GM23338 (cell line): ENCODE measurements at regions not wholly inside any gene's neighbourhood (a gene's known extent, or its start where the extent isn't known, plus 50 kb on each side); places are given as distances from the start of the nearest gene placed in this dataset.

Experiments used
- ATAC-seq: fragments of 200-7000 bp; cut with Tn5 transposase; 3 replicates; pipeline ENCODE4 v1.9.1; 2020
- DNase-seq: peaks from one replicate; pipeline ENCODE4 v3.0.0-alpha.2; 2015; ENCODE audit warnings: low spot score
- H2AFZ ChIP-seq: fragments of 200-600 bp; sonication (generic); 2 replicates; pipeline ENCODE4 v1.8.0; 2016; ENCODE audit warnings: antibody characterized with exemption, mild to moderate bottlenecking, moderate library complexity
- H3F3A ChIP-seq: fragments of 200-600 bp; sonication (generic); replicated peaks from 2 replicates; pipeline ENCODE4 v1.8.0; 2017; ENCODE audit warnings: antibody characterized with exemption, mixed run types, low read depth
- H3K27ac ChIP-seq: fragments of 200-600 bp; sonication (generic); 2 replicates; pipeline ENCODE4 v1.6.1; 2016; ENCODE audit warnings: low read depth
- H3K27me3 ChIP-seq: fragments of 200-600 bp; sonication (generic); 2 replicates; pipeline ENCODE4 v1.8.0; 2016; ENCODE audit warnings: mild to moderate bottlenecking, mixed run types, moderate library complexity; ENCODE audit not compliant: insufficient read depth
- H3K36me3 ChIP-seq: fragments of 200-600 bp; sonication (generic); 2 replicates; pipeline ENCODE4 v1.8.0; 2016; ENCODE audit warnings: mild to moderate bottlenecking; ENCODE audit not compliant: insufficient read depth
- H3K4me1 ChIP-seq: fragments of 200-600 bp; sonication (generic); 2 replicates; pipeline ENCODE4 v1.8.0; 2016; ENCODE audit warnings: mild to moderate bottlenecking, moderate library complexity; ENCODE audit not compliant: insufficient read depth
- H3K4me2 ChIP-seq: fragments of 200-600 bp; sonication (generic); 2 replicates; pipeline ENCODE4 v1.7.1; 2017; ENCODE audit warnings: mixed run types
- H3K4me3 ChIP-seq: fragments of 200-600 bp; sonication (generic); 2 replicates; pipeline ENCODE4 v1.6.1; 2016; ENCODE audit warnings: mixed run types
- H3K79me2 ChIP-seq: fragments of 200-600 bp; sonication (generic); replicated peaks from 2 replicates; pipeline ENCODE4 v1.8.0; 2017; ENCODE audit warnings: mild to moderate bottlenecking; ENCODE audit not compliant: insufficient read depth
- H3K9me2 ChIP-seq: fragments of 200-600 bp; sonication (generic); 2 replicates; pipeline ENCODE4 v1.8.0; 2017; ENCODE audit not compliant: insufficient read depth
- H4K20me1 ChIP-seq: fragments of 200-600 bp; sonication (generic); replicated peaks from 2 replicates; pipeline ENCODE4 v1.8.0; 2017; ENCODE audit warnings: mild to moderate bottlenecking; ENCODE audit not compliant: insufficient read depth
- H3K27ac Mint-ChIP-seq: 2 replicates; pipeline ENCODE4 v1.8.0; 2020; ENCODE audit warnings: inconsistent platforms, mild to moderate bottlenecking, moderate library complexity, mixed read lengths
- H3K27me3 Mint-ChIP-seq: 3 replicates; pipeline ENCODE4 v1.8.0; 2022; ENCODE audit warnings: low read depth, mild to moderate bottlenecking, moderate library complexity, mixed read lengths, inconsistent platforms; ENCODE audit not compliant: insufficient read depth, poor library complexity
- H3K36me3 Mint-ChIP-seq: 3 replicates; pipeline ENCODE4 v1.8.0; 2021; ENCODE audit warnings: low read depth, mild to moderate bottlenecking, inconsistent platforms, moderate library complexity, mixed read lengths
- H3K4me1 Mint-ChIP-seq: 3 replicates; pipeline ENCODE4 v1.8.0; 2020; ENCODE audit warnings: mild to moderate bottlenecking, inconsistent platforms, mixed read lengths
- H3K4me3 Mint-ChIP-seq: 3 replicates; pipeline ENCODE4 v1.8.0; 2021; ENCODE audit warnings: moderate library complexity, mild to moderate bottlenecking, inconsistent platforms, mixed read lengths
- H3K9me3 Mint-ChIP-seq: 3 replicates; pipeline ENCODE4 v1.8.0; 2020; ENCODE audit warnings: moderate library complexity, mild to moderate bottlenecking, inconsistent platforms, mixed read lengths
- ETS1 ChIP-seq: IDR thresholded peaks from 2 replicates; pipeline ENCODE4 v1.6.1; 2016; ENCODE audit warnings: antibody characterized with exemption
- EZH2phosphoT487 ChIP-seq: fragments of 200-600 bp; sonication (generic); IDR thresholded peaks from one replicate; pipeline ENCODE4 v1.8.1; 2018; ENCODE audit warnings: antibody characterized with exemption; ENCODE audit not compliant: unreplicated experiment
- POLR2AphosphoS5 ChIP-seq: IDR thresholded peaks from 2 replicates; pipeline ENCODE4 v1.6.1; 2016; ENCODE audit warnings: antibody characterized with exemption, low read depth
- REST ChIP-seq: IDR thresholded peaks from one replicate; pipeline ENCODE4 v1.6.1; 2018; ENCODE audit warnings: antibody characterized with exemption; ENCODE audit not compliant: unreplicated experiment

GRCh38 chr10:4663162-4663992 lies 162.6 kb upstream of the AKR1E2 start:
- Histone ChIP-seq H3K79me2 (no peaks in the 10 kb centered on the region), H2AFZ (peak overlapping the region; percentile 13; the same call in 1 of the 2 replicates), H3K4me1 (no peaks in the 10 kb centered on the region), H3K9me2 (no peaks in the 10 kb centered on the region), H3K27me3 (no peaks in the 10 kb centered on the region), H3F3A (no peaks in the 10 kb centered on the region), H4K20me1 (no peaks in the 10 kb centered on the region), H3K4me2 (no peak overlapping the region), H3K4me3 (no peak overlapping the region), H3K27ac (no peak overlapping the region), H3K36me3 (no peaks in the 10 kb centered on the region)
- H3K27ac Mint-ChIP-seq, result no peak overlapping the region
- ATAC-seq (no peak), DNase-seq (peak; percentile 11)
- H3K27me3 Mint-ChIP-seq, result peaks cover 1% of the 10 kb centered on the region
- TF ChIP-seq ETS1, result no peak
- H3K9me3 Mint-ChIP-seq, result no peaks in the 10 kb centered on the region
- no peaks in the 10 kb centered on the region for H3K4me1 Mint-ChIP-seq
- no peaks in the 10 kb centered on the region for H3K36me3 Mint-ChIP-seq
- no peak overlapping the region for H3K4me3 Mint-ChIP-seq

GRCh38 chr10:4662576-4663161 lies 163.3 kb upstream of the AKR1E2 start:
- H3K4me3 Mint-ChIP-seq, result no peak overlapping the region
- no peak overlapping the region for H3K4me2 ChIP-seq
- H3K27me3 ChIP-seq, result no peaks in the 10 kb centered on the region
- H4K20me1 ChIP-seq, result no peaks in the 10 kb centered on the region
- no peak overlapping the region for H3K4me3 ChIP-seq
- no peaks in the 10 kb centered on the region for H3F3A ChIP-seq
- no peaks in the 10 kb centered on the region for H3K36me3 Mint-ChIP-seq
- H3K27ac Mint-ChIP-seq, result no peak overlapping the region
- H3K36me3 ChIP-seq, result no peaks in the 10 kb centered on the region
- no peaks in the 10 kb centered on the region for H3K4me1 Mint-ChIP-seq
- peaks cover 1% of the 10 kb centered on the region for H3K27me3 Mint-ChIP-seq
- no peak overlapping the region for H3K27ac ChIP-seq
- H3K4me1 ChIP-seq, result no peaks in the 10 kb centered on the region
- TF ChIP-seq REST (no peak), ETS1 (no peak), POLR2AphosphoS5 (no peak), EZH2phosphoT487 (no peak)
- H2AFZ ChIP-seq, result no peak overlapping the region
- ATAC-seq (no peak), DNase-seq (no peak)
- H3K79me2 ChIP-seq, result no peaks in the 10 kb centered on the region
- H3K9me3 Mint-ChIP-seq, result no peaks in the 10 kb centered on the region
- no peaks in the 10 kb centered on the region for H3K9me2 ChIP-seq
